ENCODE measurements at regions not wholly inside any gene's neighbourhood (a gene's known extent, or its start where the extent isn't known, plus 50 kb on each side); places are given as distances from the start of the nearest gene placed in this dataset.

DNA sequence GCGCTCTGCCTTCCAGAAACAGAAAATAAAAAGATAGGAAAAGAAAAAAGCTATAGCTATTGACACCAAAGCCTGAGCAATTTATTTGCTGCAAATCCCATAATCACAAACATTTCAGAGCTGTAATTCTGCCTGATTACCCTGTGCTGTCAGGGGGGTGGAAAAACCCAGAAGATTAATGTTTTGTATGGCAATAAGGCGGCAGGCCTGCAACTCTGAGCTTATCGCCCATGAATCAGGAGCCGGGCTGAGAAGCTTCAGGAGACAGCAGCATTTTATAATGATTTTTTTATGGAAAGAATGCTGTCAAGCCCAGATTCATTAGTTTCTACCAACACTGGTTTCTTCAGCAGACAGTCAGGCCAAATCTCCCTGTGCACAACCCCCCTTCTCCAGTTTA is 82.6 kb upstream of the TMEM164 start:
- TF ChIP-seq, protein P1, sequence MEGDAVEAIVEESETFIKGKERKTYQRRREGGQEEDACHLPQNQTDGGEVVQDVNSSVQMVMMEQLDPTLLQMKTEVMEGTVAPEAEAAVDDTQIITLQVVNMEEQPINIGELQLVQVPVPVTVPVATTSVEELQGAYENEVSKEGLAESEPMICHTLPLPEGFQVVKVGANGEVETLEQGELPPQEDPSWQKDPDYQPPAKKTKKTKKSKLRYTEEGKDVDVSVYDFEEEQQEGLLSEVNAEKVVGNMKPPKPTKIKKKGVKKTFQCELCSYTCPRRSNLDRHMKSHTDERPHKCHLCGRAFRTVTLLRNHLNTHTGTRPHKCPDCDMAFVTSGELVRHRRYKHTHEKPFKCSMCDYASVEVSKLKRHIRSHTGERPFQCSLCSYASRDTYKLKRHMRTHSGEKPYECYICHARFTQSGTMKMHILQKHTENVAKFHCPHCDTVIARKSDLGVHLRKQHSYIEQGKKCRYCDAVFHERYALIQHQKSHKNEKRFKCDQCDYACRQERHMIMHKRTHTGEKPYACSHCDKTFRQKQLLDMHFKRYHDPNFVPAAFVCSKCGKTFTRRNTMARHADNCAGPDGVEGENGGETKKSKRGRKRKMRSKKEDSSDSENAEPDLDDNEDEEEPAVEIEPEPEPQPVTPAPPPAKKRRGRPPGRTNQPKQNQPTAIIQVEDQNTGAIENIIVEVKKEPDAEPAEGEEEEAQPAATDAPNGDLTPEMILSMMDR (IDR thresholded peaks at IDR 0.05) = no peak
- TF ChIP-seq, protein P2, sequence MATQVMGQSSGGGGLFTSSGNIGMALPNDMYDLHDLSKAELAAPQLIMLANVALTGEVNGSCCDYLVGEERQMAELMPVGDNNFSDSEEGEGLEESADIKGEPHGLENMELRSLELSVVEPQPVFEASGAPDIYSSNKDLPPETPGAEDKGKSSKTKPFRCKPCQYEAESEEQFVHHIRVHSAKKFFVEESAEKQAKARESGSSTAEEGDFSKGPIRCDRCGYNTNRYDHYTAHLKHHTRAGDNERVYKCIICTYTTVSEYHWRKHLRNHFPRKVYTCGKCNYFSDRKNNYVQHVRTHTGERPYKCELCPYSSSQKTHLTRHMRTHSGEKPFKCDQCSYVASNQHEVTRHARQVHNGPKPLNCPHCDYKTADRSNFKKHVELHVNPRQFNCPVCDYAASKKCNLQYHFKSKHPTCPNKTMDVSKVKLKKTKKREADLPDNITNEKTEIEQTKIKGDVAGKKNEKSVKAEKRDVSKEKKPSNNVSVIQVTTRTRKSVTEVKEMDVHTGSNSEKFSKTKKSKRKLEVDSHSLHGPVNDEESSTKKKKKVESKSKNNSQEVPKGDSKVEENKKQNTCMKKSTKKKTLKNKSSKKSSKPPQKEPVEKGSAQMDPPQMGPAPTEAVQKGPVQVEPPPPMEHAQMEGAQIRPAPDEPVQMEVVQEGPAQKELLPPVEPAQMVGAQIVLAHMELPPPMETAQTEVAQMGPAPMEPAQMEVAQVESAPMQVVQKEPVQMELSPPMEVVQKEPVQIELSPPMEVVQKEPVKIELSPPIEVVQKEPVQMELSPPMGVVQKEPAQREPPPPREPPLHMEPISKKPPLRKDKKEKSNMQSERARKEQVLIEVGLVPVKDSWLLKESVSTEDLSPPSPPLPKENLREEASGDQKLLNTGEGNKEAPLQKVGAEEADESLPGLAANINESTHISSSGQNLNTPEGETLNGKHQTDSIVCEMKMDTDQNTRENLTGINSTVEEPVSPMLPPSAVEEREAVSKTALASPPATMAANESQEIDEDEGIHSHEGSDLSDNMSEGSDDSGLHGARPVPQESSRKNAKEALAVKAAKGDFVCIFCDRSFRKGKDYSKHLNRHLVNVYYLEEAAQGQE (IDR thresholded peaks at IDR 0.05; ENCODE audit: insufficient read depth in 1 of 2, low read depth in 2 of 2, low read length in 1 of 2) = no peak
- TF ChIP-seq TCF7L2 (IDR thresholded peaks at IDR 0.05; ENCODE audit: low read depth, low read length) (no peak), SIN3A (IDR thresholded peaks at IDR 0.05; ENCODE audit: borderline replicate concordance, insufficient read depth, low read depth, low read length) (no peak)

Measured in Panc1 (cell line).